Amniotic stem cell (primary cell): ENCODE measurements at regions not wholly inside any gene's neighbourhood (a gene's known extent, or its start where the extent isn't known, plus 50 kb on each side); places are given as distances from the start of the nearest gene placed in this dataset.

Experiments
- DNase-seq: peaks from one replicate; lab custom pipeline; 2025; lab: John Stamatoyannopoulos, UW

DNA sequence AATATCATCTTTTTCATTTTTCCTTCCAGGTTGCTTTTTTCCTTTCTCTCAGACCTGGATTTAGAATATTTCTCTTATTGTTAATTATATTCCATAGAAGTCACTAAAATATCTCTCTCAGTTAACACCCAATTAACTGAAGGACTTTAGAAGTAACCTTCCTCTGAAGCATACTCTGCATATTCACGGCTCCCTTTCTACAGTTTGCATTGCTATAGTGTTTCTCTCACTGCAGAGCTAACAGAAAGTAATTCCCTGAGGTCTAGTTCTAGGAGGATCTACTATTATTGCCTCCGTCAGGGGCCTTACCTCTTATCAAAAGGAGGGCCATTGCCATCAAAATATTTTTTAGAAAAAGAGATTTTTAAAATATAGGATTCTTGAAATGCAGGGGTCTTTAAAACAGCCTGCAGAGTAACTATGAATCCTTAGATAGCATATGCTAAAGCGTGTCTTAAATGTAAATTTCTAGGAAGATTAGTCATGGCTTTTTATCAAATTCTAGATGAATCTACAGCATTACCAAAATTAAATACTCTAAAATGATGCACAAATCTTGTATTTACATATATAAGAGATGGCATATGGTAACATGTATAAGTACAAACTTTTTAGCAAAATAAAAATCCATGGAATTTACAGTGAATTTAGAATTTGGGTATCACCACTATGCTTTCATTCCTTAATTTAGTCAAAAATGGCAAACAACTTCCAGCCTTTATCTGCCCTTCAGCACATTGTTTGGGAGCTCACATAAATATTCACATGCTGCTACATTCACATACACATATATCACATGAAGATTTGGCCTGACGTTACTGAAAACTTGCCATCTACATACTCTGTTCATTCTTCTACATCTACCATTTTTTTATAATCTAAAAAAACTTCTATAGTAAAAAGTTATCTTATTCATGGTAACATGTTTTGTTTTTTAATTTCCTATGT is 696.8 kb downstream of the OTOL1 start:
- DNase-seq, result no peak

DNA sequence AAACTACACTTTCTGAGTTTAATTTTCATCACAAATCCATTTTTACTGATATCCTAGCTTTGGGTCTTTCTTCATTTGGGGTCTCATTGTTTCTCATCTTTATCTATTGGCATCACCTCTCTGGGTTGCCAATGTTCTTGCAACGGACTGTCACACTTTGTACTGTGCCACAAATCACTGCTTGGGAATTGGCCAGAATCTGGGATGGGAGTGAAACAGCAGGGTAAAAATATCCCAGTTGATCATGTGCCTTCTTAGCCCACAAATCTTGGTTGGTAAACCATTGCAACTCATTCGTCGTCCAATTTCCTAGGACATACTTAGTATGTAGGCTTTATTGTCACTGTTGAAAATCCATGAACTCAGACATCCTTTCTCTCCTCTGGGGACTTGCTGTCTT is 698.5 kb downstream of the OTOL1 start:
- DNase-seq, result no peak

DNA sequence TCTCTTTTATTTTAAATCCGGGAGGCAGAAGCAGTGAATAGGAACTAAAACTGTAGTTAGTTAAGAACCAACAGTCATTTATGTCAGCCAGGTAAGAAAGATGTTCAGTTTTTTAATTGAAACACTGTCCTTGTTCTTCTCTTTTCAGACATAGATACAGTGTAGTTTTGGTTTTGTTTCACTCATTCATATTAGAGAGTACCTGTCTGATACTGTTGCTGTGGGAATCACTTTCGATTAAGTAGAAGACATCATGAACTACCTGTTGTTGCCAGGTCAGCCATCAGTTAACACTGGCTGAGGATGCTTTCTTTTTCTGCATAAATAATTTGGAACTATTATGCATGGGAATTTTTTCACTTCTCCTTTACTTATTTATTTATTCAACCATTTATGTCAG is 700.4 kb downstream of the OTOL1 start:
- no peak for DNase-seq

DNA sequence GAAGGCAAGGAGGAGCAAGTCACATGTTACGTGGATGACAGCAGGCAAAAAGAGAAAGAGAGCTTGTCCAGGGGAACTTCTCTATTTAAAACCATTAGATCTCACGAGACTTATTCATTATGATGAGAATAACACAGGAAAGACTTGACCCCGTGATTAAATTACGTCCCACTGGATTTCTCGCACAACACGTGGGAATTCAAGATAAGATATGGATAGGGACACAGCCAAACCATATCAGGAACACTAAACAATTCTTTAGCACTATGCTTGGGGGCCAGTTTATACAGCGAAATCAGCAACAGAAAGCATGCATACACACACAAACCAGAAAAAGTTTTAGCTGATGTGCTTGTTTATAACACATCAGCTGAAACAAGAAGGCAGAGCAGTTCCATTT is 704.2 kb downstream of the OTOL1 start:
- DNase-seq, result no peak

DNA sequence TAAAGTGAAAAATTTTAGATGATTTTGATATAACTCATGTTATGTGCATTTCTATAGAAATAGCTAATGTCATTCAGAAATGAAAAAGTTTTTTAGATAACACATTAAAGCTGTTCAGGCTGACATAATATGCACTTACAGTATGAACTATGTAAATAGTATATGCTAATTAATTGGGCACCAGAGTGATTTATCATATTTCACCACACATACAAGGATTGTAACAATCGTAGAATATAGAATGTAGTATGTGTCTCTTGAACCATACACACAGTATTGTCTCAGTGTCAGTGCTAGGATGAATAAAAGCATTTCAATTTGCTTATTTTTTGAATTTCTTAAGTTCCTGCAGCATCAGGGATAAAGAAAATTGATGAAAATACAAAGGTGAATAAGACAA is 710.0 kb downstream of the OTOL1 start:
- no peak for DNase-seq

DNA sequence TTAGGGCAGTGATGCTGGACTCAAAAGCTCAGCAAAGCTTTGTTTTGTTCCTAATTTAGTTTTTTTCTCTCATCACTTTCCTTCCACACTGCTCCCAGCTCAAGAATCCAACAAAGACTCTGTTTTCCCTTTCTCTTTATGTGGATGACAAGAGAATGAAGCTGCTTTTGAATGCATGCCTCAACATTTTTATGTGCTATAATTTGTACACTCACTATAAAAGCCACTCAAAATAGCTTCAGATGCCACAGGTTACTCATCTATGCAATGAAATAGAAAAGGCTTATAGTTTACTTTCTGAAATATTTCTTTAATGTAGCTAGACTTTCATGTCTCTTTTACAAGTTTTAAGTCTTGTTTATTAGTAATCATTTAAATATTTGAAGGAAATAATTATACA is 714.9 kb downstream of the OTOL1 start:
- no peak for DNase-seq

DNA sequence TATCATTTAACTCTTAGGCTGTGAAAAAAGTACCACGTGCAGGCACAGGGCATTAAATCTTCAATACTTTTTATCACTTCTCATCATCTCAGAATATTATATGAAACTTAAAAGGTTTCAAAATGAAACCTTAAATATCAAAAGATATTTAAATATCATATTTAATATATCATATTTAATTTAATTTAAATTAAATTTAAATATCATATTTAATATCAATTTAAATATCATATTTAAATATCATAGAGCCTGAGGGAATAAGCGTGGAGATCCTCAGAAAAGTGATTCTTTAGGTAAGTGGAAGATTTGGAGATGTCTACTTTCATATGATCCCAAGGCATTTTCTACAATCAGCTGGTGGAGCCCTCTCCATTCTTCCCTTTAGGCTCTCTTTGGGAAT is 716.6 kb downstream of the OTOL1 start:
- no peak for DNase-seq

DNA sequence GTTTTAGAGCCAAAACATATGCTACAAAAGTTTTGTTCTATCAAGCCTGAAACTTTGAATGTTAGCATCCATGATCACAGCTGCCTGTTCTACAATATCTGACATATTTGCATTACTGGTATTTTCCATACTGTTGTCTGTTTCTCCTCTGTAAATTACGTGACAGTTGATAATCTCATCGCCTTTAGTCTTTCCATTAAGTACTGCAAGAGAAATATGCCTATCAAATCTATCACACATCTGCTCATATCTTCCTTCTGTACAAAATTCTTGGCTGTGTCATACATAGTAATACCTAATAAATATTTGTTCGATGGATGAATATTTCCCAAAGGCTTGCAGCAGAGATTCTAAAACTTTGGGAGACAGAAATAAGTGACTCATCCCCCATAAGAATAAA is 717.3 kb downstream of the OTOL1 start:
- no peak for DNase-seq

DNA sequence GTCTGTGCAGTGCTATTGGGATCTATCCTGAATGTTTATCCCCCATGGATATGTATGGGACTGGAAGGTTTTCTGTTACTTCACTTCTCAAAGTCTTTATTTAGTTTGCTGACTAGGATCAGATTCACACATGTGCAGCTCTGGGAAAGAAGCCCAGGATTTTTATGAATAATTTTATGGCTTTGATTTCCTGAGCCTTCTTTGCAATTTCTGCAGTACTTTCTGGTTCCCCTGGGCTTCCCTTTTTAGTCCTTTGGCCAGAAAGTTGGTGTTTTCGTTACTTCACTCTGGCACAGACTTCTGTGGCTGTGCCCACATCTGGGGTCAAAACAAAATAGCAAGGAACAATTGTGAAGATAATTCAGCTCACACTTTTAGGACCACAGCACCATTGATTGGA is 721.0 kb downstream of the OTOL1 start:
- DNase-seq, result no peak

DNA sequence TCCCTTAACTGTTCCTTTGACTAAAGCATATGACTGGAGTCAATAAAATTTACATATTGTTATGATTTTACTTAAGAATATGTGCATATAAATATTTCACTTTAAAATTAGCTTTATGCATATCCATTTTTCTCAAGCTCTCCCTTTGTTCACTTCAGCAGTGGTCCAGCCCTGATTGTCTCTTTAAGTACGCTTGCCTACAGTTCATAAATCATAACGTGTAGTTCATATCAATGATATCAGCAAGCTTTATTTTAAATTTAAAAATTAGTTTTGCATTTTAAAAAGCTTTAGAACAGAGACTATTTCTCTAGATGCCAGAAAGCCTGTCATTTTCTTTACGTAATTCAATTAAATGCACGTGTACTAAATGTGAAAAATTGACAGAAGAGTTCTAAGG is 721.9 kb downstream of the OTOL1 start:
- DNase-seq, result no peak

DNA sequence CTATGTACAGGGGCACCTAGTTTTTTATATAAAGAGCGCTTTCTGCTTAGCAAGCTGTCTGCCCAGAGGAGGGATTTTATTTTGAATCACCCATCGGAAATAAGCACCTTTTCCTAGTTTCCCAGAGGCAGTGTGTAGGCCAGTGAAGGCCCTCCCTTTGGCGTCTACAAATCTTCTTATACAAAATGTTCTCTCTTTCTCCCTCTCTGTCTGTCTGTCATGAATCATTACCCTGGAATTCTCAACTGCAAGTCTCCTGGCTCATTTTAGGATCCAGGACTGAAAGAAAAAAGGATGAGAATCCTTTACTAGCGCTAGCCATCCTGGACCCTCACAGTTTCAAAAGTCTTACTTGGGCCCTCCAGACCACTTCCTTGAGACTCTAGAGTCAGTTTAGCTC is 728.1 kb downstream of the OTOL1 start:
- DNase-seq, result no peak

DNA sequence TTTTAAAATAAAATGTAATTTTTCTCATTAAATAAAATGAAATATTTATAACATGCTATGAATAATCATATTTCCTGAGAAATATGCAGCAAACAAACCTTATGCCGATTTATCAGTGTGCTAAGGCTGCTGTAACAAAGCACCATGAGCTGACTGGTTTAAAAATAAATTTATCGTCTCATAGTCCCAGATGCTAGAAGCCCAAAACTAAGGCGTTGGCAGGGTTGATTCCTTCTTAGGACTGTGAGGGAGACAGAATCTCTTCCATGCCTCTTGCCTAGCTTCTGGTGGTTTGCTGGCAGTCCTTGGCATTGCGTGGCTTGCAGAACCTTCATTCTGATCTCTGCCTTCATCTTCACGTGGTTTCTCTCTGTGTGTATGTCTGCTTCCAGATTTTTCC is 740.3 kb downstream of the OTOL1 start:
- no peak for DNase-seq

DNA sequence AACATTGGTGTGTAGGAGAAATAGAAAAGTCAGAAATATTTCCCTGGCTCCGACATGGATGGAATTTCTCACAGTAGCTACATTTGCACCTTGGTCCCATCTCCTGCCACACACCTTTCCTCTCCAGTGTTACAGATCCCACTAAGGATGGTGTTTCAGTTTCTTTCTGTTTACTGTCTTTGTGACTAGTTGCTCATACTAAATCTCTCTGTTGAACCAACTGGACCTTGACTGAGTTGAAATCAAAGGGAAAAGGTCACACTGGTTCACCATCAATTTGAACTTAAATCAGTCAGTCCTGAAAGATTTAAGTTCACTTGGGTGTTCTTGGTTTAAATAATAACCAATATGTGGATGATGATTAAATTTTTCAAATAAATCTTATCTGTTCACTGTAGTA is 754.2 kb downstream of the OTOL1 start:
- no peak for DNase-seq

DNA sequence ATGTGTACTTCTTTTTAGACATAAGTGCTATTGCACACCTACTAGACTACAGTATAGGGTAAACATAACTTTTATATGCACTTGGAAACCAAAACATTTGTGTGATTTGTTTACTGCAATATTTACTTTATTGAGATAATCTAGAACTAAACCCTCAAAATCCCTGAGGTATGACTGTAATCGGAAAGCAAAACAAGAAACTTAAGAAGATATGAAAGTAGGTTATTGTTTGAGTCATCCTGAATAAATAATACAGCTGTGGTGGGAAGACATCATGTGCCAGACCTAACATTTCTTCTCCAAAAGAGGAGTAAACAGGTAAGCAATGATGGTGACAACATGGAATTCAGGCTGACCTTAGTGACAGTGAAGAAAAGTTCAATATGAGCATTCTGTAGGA is 765.5 kb downstream of the OTOL1 start:
- DNase-seq, result no peak

DNA sequence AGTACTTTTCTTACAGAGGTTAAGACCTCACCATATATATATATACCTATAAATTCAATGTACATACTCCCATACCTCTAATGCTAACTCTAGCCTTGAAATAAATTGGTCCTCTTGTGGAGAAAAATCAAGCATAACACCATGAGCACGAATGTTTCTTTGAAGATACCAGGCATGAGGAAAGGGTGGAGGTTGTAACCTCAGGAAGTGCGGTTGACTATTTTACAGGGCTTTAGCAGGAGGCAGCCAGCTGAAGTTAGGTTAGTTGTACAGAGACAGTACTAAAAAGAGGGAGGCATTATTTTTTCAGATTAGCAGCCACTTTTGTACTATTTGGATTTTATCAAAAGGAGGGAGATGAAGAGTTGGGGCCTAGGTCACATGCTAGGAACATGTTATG is 767.0 kb downstream of the OTOL1 start:
- no peak for DNase-seq

DNA sequence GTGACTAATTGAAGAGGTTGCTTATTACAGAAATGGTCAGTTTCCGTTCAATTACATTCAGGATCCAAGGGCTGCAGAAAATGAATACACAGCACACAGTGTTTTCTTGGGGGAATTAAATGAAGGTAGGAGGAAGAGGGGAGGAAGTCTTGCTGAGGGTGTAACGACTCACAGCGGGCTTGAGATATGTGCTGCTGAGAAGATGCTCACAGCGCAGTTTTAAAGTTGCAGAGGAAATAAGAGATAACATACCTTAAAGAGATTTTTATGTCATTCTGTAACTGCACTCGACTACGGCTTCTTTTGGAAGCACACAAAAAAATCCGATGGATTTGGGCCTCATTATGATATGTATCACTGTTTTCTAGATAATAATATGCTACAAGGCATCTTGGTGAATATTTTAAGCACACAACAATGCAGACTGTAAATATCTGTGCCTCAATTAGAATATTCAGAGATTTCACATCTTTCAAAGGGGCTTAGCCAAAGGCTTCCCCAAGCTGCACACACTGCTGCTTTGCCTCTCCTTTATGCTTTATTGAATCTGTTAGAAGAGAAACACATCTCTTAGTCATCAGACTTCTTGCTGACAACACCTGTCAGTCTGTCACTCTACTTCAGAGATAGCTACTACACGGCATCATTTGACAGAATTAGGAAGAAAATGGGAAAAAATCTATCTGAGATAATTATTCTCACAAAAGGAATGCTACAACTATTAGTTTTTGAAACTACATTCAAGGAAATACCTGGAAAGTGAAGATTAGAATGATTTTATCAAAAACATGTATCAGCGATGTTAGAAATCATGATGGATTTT is 773.2 kb downstream of the OTOL1 start:
- DNase-seq, result no peak

DNA sequence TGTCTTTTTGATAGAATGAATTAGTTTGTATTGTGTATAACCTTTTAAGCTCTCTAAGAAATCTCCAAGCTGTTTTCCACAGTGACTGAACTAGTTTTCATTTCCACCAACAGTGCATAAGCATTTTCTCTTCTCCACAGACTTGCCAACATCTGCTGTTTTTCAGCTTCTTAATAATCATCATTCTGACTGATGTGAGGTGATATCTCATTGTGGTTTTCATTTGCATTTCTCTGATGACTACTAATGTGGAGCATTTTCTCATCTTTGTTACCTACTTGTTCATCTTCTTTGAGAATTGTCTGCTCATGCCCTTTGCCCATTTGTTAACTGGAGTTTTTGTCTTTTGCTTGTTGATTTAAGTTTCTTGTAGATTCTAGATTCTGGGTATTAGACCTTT is 777.5 kb downstream of the OTOL1 start:
- no peak for DNase-seq

DNA sequence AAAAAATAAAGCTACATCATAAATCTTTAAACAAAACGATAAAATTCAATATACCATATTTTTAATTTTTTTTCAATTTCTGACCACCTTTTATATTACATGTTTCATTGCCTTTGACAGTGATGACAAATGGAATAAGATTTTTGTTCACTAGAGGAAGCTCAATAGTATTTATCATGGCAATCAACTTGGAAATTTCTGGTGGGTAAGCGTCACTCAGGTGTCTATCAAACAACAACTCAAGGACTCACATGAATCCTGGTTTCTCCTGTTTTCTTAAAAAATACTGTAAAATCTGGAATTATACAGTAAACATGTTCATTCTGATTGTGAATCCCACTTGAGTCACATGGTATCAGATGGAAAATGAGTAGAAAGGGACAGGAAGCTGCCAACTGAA is 782.2 kb downstream of the OTOL1 start:
- no peak for DNase-seq

DNA sequence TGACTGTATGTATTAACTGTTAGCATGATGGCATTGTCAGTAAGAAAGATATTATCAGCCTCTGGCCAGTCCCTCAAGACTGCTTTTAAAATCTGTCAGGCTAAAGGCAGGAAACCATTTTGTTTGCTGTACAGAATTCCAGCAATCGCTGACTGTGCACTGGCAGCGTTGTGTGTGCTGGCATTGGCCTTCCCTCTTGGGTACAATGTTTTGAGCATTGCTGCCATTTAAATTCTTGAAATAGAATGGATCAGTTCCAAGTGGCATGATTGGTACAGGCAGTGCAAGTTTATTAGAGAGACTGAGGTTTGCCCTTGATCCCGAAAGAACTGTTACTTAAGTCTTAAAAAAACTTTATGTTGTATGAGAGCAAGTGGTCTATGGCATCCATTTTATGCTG is 788.7 kb downstream of the OTOL1 start:
- DNase-seq, result no peak

DNA sequence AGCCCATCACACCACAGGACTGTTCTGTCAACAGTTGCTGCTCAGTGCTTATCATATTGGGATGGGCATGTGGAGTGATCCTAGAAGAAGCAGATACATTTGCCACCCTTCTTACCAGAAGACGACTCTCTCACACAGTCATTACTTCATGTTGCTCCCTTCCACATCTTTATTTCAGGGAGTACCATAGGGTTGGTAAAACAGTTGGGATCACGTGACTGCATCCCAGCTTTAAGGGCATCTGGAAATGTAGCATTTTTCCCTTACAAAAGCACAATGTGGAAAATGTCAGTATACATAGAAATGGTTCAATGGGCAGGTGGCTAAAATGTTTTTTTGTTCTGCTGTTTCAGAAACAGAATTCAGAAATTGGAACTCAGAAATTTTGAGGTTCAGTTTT is 791.0 kb downstream of the OTOL1 start:
- no peak for DNase-seq

DNA sequence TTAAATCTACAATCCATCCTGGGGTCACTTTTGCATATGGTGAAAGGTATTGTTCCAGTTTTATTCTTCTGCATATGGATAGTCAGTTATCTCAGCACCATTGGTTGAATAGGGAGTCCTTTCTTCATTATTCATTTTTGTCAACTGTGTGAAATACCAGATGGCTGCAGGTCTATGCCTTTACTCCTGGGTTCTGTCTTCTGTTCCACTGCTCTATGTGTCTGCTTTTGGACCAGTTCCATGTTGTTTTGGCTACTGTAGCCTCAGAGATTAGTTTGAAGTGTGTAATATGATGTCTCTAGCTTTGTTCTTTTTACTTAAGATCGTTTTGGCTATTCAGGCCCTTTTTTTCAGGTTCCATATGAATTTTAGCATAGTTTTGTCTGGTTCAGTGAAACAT is 795.8 kb downstream of the OTOL1 start:
- DNase-seq, result no peak

DNA sequence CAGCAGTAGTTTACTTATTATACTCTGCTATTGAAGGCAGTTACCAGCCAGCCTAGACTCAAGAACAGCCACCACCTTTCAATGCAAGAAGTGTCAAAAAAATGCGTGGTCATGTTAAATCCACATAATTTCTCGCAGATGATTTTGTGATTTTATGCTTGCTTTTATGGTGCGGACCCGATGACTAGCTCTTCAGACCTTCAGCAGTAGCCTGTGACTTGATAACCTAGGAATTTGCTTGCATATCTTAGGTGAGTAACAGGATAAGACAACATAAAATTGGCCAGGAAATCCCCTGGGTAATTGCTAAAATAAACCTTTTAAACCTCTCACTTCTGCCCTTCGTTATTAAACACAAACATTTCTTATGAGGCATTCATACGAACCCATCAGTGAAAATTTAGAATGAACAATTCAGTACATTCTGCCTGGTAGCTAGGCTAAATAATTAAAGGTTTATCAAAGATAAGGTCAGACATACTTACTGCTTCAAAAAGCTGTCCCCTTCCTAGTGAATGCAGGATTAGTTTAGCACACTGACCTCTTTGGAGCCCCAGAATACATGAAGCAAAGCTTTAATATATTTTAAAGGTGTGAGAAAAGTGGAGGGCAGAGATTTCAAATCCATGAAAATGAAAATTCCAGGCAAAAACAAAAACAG is 798.8 kb downstream of the OTOL1 start:
- peak; percentile 76 for DNase-seq
